H1 (cell line): ENCODE measurements at regions not wholly inside any gene's neighbourhood (a gene's known extent, or its start where the extent isn't known, plus 50 kb on each side); places are given as distances from the start of the nearest gene placed in this dataset.

Source experiments
- CTCF ChIP-seq, 3 experiments: IDR thresholded peaks; 1 replicate in 2 of 3; 2 replicates in 1 of 3; pipeline versions ENCODE4 v1.5.1 to v1.6.1; 2011; ENCODE audit warnings: low read length in 3 of 3, mild to moderate bottlenecking in 3 of 3, inconsistent platforms in 2 of 3, low read depth in 1 of 3, moderate library complexity in 1 of 3; ENCODE audit not compliant: insufficient read depth in 1 of 3; ENCODE audit errors: control extremely low read depth in 1 of 3
- EZH2 ChIP-seq: fragments of 200-600 bp; sonication (generic); IDR thresholded peaks from 2 replicates; pipeline ENCODE4 v1.7.1; 2012; ENCODE audit warnings: low read depth, mild to moderate bottlenecking, moderate library complexity, low read length, inconsistent platforms; ENCODE audit not compliant: severe bottlenecking
- JUND ChIP-seq: IDR thresholded peaks from 2 replicates; pipeline ENCODE4 v1.6.1; 2011; ENCODE audit warnings: mild to moderate bottlenecking, improper control_type of control experiment, low read length
- KDM4A ChIP-seq: IDR thresholded peaks from one replicate; pipeline ENCODE4 v1.7.1; 2012; ENCODE audit warnings: low read depth, mild to moderate bottlenecking, moderate library complexity, low read length, inconsistent platforms; ENCODE audit not compliant: severe bottlenecking
- POLR2A ChIP-seq, 2 experiments: IDR thresholded peaks; 1 replicate in 1 of 2; 2 replicates in 1 of 2; pipeline ENCODE4 v1.6.1; 2011; ENCODE audit warnings: low read depth in 2 of 2, low read length in 2 of 2, mild to moderate bottlenecking in 2 of 2; ENCODE audit errors: control extremely low read depth in 1 of 2
- POLR2AphosphoS5 ChIP-seq: IDR thresholded peaks from 2 replicates; pipeline ENCODE4 v1.6.1; 2011; ENCODE audit warnings: low read depth, low read length
- POU5F1 ChIP-seq: IDR thresholded peaks from 2 replicates; pipeline ENCODE4 v1.6.1; 2011; ENCODE audit warnings: low read depth, mild to moderate bottlenecking, low read length, moderate library complexity
- TEAD4 ChIP-seq: IDR thresholded peaks from 2 replicates; pipeline ENCODE4 v1.6.1; 2012; ENCODE audit warnings: low read depth, low read length, inconsistent platforms, mixed read lengths

- TF ChIP-seq POLR2A (IDR thresholded peaks at IDR 0.05; ENCODE audit: control extremely low read depth in 1 of 2, low read depth in 2 of 2, low read length in 2 of 2) (no peak), CTCF (IDR thresholded peaks at IDR 0.05; ENCODE audit: control extremely low read depth in 1 of 3, insufficient read depth in 1 of 3, low read depth in 1 of 3, low read length in 3 of 3) (no peak), JUND (no peak), POLR2AphosphoS5 (no peak), TEAD4 (no peak), KDM4A (no peak), POU5F1 (no peak), EZH2 (no peak)
These were observed 256.3 kb upstream of the MAGI2 start for GRCh38 chr7:79709574-79710409.
